WTC11 (cell line): ENCODE measurements at regions not wholly inside any gene's neighbourhood (a gene's known extent, or its start where the extent isn't known, plus 50 kb on each side); places are given as distances from the start of the nearest gene placed in this dataset.
"Not testable (repeated sequence)": the region's sequence is repeated elsewhere in the genome, so short reads cannot be mapped to it uniquely, and the experiment has no call there.

Experiments used
- ATAC-seq: fragments of 200-7000 bp; cut with Tn5 transposase; 2 replicates; pipeline ENCODE4 v1.10.0; 2021; ENCODE audit warnings: mild to moderate bottlenecking, moderate library complexity
- CTCF ChIA-PET: fragments of 300-600 bp; sonication (Branson Sonifier 250); formaldehyde crosslinking; loops from one replicate; lab custom pipeline; 2021; ENCODE audit warnings: antibody characterized with exemption; lab: Charles Lee
- POLR2A ChIA-PET: fragments of 350-600 bp; sonication (Branson Sonifier 250); formaldehyde crosslinking; loops from one replicate; lab custom pipeline; 2021; ENCODE audit warnings: antibody characterized with exemption; lab: Charles Lee
- DNase-seq: peaks from one replicate; pipeline ENCODE4 v3.0.0; 2021; ENCODE audit warnings: low spot score
- H3K27ac Mint-ChIP-seq: 2 replicates; pipeline ENCODE4 v1.8.0; 2021; ENCODE audit warnings: mixed read lengths
- H3K27me3 Mint-ChIP-seq: 2 replicates; pipeline ENCODE4 v1.8.0; 2021; ENCODE audit warnings: low read depth, mild to moderate bottlenecking, moderate library complexity, mixed read lengths
- H3K36me3 Mint-ChIP-seq: 2 replicates; pipeline ENCODE4 v1.8.0; 2021; ENCODE audit warnings: mixed read lengths
- H3K4me1 Mint-ChIP-seq: 2 replicates; pipeline ENCODE4 v1.8.0; 2022; ENCODE audit warnings: mixed read lengths
- H3K4me3 Mint-ChIP-seq: 2 replicates; pipeline ENCODE4 v1.8.0; 2021; ENCODE audit warnings: mild to moderate bottlenecking, moderate library complexity, mixed read lengths
- H3K9me3 Mint-ChIP-seq: 2 replicates; pipeline ENCODE4 v1.8.0; 2021; ENCODE audit warnings: mixed read lengths
- CTCF ChIP-seq: fragments of 200-600 bp; IDR thresholded peaks from 2 replicates; pipeline ENCODE4 v1.8.0; 2022; ENCODE audit warnings: antibody characterized with exemption
- E2F4 ChIP-seq: sonication (generic); formaldehyde crosslinking; IDR thresholded peaks from 2 replicates; pipeline ENCODE4 v1.8.1; 2022; ENCODE audit warnings: low read depth, mild to moderate bottlenecking, moderate library complexity, missing genetic modification reagents, borderline replicate concordance
- GTF2I ChIP-seq: fragments of 250-450 bp; sonication (Bioruptor Pico); conservative IDR thresholded peaks from 2 replicates; pipeline ENCODE4 v1.4.0; 2021; ENCODE audit warnings: mild to moderate bottlenecking
- HMGA2 ChIP-seq: fragments of 250-450 bp; sonication (Bioruptor Pico); IDR thresholded peaks from 2 replicates; pipeline ENCODE4 v1.4.0; 2021; ENCODE audit warnings: mild to moderate bottlenecking, moderate library complexity
- NR3C1 ChIP-seq: sonication (generic); formaldehyde crosslinking; conservative IDR thresholded peaks from 2 replicates; pipeline ENCODE4 v1.8.1; 2023; ENCODE audit warnings: low read depth, mild to moderate bottlenecking, missing genetic modification reagents
- OVOL2 ChIP-seq: fragments of 250-450 bp; sonication (Bioruptor Pico); IDR thresholded peaks from 2 replicates; pipeline ENCODE4 v1.9.0; 2021; ENCODE audit warnings: mild to moderate bottlenecking, borderline replicate concordance
- PREB ChIP-seq: sonication (generic); formaldehyde crosslinking; IDR thresholded peaks from 2 replicates; pipeline ENCODE4 v1.8.1; 2022; ENCODE audit warnings: mild to moderate bottlenecking, missing genetic modification reagents, moderate library complexity, borderline replicate concordance
- RORB ChIP-seq: fragments of 250-450 bp; sonication (Bioruptor Pico); IDR thresholded peaks from 2 replicates; pipeline ENCODE4 v1.9.0; 2021; ENCODE audit warnings: mild to moderate bottlenecking
- TEAD1 ChIP-seq: sonication (generic); formaldehyde crosslinking; IDR thresholded peaks from 2 replicates; pipeline ENCODE4 v1.8.0; 2022; ENCODE audit warnings: mild to moderate bottlenecking, missing genetic modification reagents
- USF1 ChIP-seq: sonication (generic); formaldehyde crosslinking; IDR thresholded peaks from 2 replicates; pipeline ENCODE4 v1.8.0; 2022; ENCODE audit warnings: mild to moderate bottlenecking, missing genetic modification reagents
- ZBTB21 ChIP-seq: sonication (generic); formaldehyde crosslinking; IDR thresholded peaks from 2 replicates; pipeline ENCODE4 v1.8.1; 2023; ENCODE audit warnings: mild to moderate bottlenecking, missing genetic modification reagents, borderline replicate concordance
- ZBTB43 ChIP-seq: sonication (generic); formaldehyde crosslinking; IDR thresholded peaks from 2 replicates; pipeline ENCODE4 v1.8.1; 2023; ENCODE audit warnings: mild to moderate bottlenecking, missing genetic modification reagents
- ZNF219 ChIP-seq: sonication (generic); formaldehyde crosslinking; IDR thresholded peaks from 2 replicates; pipeline ENCODE4 v1.8.0; 2023; ENCODE audit warnings: missing genetic modification reagents, mild to moderate bottlenecking, borderline replicate concordance
- ZNF263 ChIP-seq: sonication (generic); formaldehyde crosslinking; IDR thresholded peaks from 2 replicates; pipeline ENCODE4 v1.8.1; 2022; ENCODE audit warnings: low read depth, mild to moderate bottlenecking, moderate library complexity, missing genetic modification reagents
- ZNF317 ChIP-seq: sonication (generic); formaldehyde crosslinking; IDR thresholded peaks from 2 replicates; pipeline ENCODE4 v1.8.1; 2023; ENCODE audit warnings: low read depth, mild to moderate bottlenecking, moderate library complexity, missing genetic modification reagents, borderline replicate concordance
- ZNF416 ChIP-seq: fragments of 250-450 bp; sonication (Bioruptor Pico); IDR thresholded peaks from 2 replicates; pipeline ENCODE4 v1.9.0; 2021; ENCODE audit warnings: mild to moderate bottlenecking, inconsistent platforms
- ZNF671 ChIP-seq: fragments of 250-450 bp; sonication (Bioruptor Pico); IDR thresholded peaks from 2 replicates; pipeline ENCODE4 v1.8.0; 2021; ENCODE audit warnings: mild to moderate bottlenecking
- TF ChIP-seq, protein P1 (sequence below): fragments of 250-450 bp; sonication (Bioruptor Pico); conservative IDR thresholded peaks from 2 replicates; pipeline ENCODE4 v1.9.0; 2021; ENCODE audit warnings: mild to moderate bottlenecking
- TF ChIP-seq, protein P2 (sequence below): fragments of 250-450 bp; sonication (Bioruptor Pico); IDR thresholded peaks from 2 replicates; pipeline ENCODE4 v1.9.0; 2021; ENCODE audit warnings: mild to moderate bottlenecking, borderline replicate concordance
- TF ChIP-seq, protein P3 (sequence below): sonication (generic); formaldehyde crosslinking; IDR thresholded peaks from 2 replicates; pipeline ENCODE4 v1.8.1; 2023; ENCODE audit warnings: mild to moderate bottlenecking, moderate library complexity, missing genetic modification reagents

- peaks cover 76% of the 10 kb centered on the region for H3K9me3 Mint-ChIP-seq
- peak; percentile 20 for DNase-seq
- H3K36me3 Mint-ChIP-seq, result peaks cover 51% of the 10 kb centered on the region
- H3K4me1 Mint-ChIP-seq, H3K27ac Mint-ChIP-seq, POLR2A ChIA-PET, CTCF ChIA-PET, H3K27me3 Mint-ChIP-seq, ATAC-seq, H3K4me3 Mint-ChIP-seq: not testable (repeated sequence)
- TF ChIP-seq CTCF (peak; percentile 72), HMGA2 (CRISPR knock-in tag) (peak; percentile 89)
These were observed 100.8 kb downstream of the ALG10 start for GRCh38 chr12:34123092-34123491.

- no peak for DNase-seq
- H3K27me3 Mint-ChIP-seq, result peaks cover 5% of the 10 kb centered on the region
- ChIA-PET CTCF (no interaction called here), POLR2A (no interaction called here)
- peaks cover 81% of the 10 kb centered on the region for H3K9me3 Mint-ChIP-seq
- no peak overlapping the region for H3K27ac Mint-ChIP-seq
- no peaks in the 10 kb centered on the region for H3K4me1 Mint-ChIP-seq
- no peak for ATAC-seq
- H3K36me3 Mint-ChIP-seq, result peaks cover 59% of the 10 kb centered on the region
- H3K4me3 Mint-ChIP-seq, result no peak overlapping the region
- no peak for TF ChIP-seq ZNF671 (CRISPR knock-in tag)
- TF ChIP-seq ZNF263 (CRISPR knock-in tag), result no peak
- no peak for TF ChIP-seq GTF2I (CRISPR knock-in tag)
- no peak for TF ChIP-seq NR3C1 (CRISPR knock-in tag)
- TF ChIP-seq USF1 (CRISPR knock-in tag), result no peak
- no peak for TF ChIP-seq E2F4 (CRISPR knock-in tag)
- no peak for TF ChIP-seq OVOL2 (CRISPR knock-in tag)
- TF ChIP-seq ZNF416 (CRISPR knock-in tag), result no peak
- TF ChIP-seq TEAD1 (CRISPR knock-in tag), result no peak
- TF ChIP-seq RORB (CRISPR knock-in tag), result no peak
- TF ChIP-seq PREB, result no peak
- TF ChIP-seq ZBTB43 (CRISPR knock-in tag), result no peak
- TF ChIP-seq ZNF317 (CRISPR knock-in tag), result no peak
- TF ChIP-seq, protein P1, sequence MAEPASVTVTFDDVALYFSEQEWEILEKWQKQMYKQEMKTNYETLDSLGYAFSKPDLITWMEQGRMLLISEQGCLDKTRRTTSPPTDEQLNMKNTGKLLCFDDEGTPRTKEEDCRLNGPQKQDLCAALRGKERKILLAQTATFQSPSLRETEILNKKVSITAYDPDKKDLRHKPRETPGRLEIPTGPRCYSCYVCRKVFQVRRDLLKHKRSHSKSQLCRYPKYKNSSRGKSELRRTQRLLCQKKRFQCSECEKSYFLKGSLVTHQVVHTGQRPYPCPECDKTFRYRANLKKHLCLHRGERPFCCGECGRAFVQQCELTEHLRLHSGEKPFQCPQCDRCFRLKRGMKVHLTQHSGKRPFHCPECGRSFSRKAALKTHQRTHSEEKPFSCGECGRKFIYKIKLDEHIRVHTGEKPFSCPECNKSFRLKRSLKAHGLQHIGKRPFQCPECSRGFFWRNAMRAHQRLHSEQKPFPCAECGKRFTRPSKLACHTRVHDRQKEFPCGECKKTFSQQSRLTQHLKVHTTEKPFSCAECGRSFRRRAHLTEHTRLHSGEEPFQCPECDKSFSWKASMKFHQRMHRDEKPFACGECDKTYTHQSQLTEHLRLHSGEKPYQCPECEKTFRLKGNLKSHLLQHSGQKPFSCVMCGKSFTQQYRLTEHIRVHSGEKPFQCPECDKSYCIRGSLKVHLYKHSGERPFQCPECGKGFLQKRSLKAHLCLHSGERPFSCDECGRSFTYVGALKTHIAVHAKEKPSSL (CRISPR knock-in tag), result no peak
- TF ChIP-seq, protein P2, sequence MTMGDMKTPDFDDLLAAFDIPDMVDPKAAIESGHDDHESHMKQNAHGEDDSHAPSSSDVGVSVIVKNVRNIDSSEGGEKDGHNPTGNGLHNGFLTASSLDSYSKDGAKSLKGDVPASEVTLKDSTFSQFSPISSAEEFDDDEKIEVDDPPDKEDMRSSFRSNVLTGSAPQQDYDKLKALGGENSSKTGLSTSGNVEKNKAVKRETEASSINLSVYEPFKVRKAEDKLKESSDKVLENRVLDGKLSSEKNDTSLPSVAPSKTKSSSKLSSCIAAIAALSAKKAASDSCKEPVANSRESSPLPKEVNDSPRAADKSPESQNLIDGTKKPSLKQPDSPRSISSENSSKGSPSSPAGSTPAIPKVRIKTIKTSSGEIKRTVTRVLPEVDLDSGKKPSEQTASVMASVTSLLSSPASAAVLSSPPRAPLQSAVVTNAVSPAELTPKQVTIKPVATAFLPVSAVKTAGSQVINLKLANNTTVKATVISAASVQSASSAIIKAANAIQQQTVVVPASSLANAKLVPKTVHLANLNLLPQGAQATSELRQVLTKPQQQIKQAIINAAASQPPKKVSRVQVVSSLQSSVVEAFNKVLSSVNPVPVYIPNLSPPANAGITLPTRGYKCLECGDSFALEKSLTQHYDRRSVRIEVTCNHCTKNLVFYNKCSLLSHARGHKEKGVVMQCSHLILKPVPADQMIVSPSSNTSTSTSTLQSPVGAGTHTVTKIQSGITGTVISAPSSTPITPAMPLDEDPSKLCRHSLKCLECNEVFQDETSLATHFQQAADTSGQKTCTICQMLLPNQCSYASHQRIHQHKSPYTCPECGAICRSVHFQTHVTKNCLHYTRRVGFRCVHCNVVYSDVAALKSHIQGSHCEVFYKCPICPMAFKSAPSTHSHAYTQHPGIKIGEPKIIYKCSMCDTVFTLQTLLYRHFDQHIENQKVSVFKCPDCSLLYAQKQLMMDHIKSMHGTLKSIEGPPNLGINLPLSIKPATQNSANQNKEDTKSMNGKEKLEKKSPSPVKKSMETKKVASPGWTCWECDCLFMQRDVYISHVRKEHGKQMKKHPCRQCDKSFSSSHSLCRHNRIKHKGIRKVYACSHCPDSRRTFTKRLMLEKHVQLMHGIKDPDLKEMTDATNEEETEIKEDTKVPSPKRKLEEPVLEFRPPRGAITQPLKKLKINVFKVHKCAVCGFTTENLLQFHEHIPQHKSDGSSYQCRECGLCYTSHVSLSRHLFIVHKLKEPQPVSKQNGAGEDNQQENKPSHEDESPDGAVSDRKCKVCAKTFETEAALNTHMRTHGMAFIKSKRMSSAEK (CRISPR knock-in tag), result no peak
- TF ChIP-seq, protein P3, sequence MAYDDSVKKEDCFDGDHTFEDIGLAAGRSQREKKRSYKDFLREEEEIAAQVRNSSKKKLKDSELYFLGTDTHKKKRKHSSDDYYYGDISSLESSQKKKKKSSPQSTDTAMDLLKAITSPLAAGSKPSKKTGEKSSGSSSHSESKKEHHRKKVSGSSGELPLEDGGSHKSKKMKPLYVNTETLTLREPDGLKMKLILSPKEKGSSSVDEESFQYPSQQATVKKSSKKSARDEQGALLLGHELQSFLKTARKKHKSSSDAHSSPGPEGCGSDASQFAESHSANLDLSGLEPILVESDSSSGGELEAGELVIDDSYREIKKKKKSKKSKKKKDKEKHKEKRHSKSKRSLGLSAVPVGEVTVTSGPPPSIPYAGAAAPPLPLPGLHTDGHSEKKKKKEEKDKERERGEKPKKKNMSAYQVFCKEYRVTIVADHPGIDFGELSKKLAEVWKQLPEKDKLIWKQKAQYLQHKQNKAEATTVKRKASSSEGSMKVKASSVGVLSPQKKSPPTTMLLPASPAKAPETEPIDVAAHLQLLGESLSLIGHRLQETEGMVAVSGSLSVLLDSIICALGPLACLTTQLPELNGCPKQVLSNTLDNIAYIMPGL (CRISPR knock-in tag), result no peak
- TF ChIP-seq ZBTB21 (CRISPR knock-in tag), result no peak
- TF ChIP-seq ZNF219, result no peak
These were observed 102.3 kb downstream of the ALG10 start for GRCh38 chr12:34124608-34125007.
